ENCODE measurements at regions not wholly inside any gene's neighbourhood (a gene's known extent, or its start where the extent isn't known, plus 50 kb on each side); places are given as distances from the start of the nearest gene placed in this dataset.

- Mint-ChIP-seq H3K27ac (no peak overlapping the region), H3K4me1 (no peaks in the 10 kb centered on the region), H3K36me3 (no peaks in the 10 kb centered on the region), H3K27me3 (ENCODE audit: low read depth in 2 of 2) (peaks cover 0 to 9% of the 10 kb centered on the region in 2 donors), H3K4me3 (no peak overlapping the region), H3K9me3 (peaks cover 0 to 7% of the 10 kb centered on the region in 2 donors)
- Histone ChIP-seq H3K4me1 (ENCODE audit: control insufficient read depth, insufficient read depth, low read length) (no peaks in the 10 kb centered on the region), H3K36me3 (ENCODE audit: control insufficient read depth, insufficient read depth, low read length) (no peaks in the 10 kb centered on the region), H3K27me3 (ENCODE audit: control insufficient read depth, insufficient read depth, low read length) (no peaks in the 10 kb centered on the region), H3K27ac (ENCODE audit: low read length) (no peak overlapping the region), H3K4me3 (ENCODE audit: low read length) (no peak overlapping the region), H3K9me3 (ENCODE audit: control insufficient read depth, insufficient read depth, low read length) (no peaks in the 10 kb centered on the region)
- ATAC-seq = no peak
- intact Hi-C loops (cut with micrococcal nuclease) = no loop called here
- TF ChIP-seq CTCF (IDR thresholded peaks at IDR 0.05) = no peak
- DNase-seq = peak in 1 of 2 donors; percentile 7
- 90% methylated on average over 8 of the region's 8 CpGs for WGBS (ENCODE audit: insufficient coverage)
Measured at GRCh38 chr14:101022121-101022520, 118.6 kb upstream of the RTL1 start.

DNA sequence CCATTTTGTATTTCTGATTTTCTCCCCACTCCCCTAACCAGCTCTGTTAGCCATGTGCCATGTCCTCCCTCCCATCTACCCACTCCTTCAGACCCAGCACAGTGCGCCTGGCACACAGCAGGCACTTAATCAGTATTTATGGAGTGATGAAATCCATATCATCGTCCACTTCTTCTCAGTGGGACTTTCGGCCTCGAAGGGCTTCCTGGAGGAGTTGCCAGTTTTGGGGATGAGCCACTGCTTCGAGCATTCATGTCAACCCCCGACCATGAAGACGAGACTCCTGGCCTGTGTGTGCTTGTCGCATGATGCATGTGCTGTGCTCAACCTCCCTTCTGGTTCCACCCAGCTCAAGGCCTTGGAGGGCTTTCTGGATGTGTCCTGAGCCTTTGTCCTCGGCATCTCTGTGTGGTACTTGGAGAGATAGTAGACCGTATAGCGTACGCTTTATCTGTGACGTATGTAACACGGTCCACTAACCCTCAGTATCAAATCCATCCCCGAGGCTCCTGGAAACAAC lies 119.5 kb upstream of the RTL1 start:
- Mint-ChIP-seq H3K36me3 (no peaks in the 10 kb centered on the region), H3K27me3 (ENCODE audit: low read depth in 2 of 2) (peaks cover 0 to 8% of the 10 kb centered on the region in 2 donors), H3K4me3 (no peak overlapping the region), H3K27ac (no peak overlapping the region), H3K4me1 (no peaks in the 10 kb centered on the region), H3K9me3 (peaks cover 0 to 7% of the 10 kb centered on the region in 2 donors)
- Histone ChIP-seq H3K4me1 (ENCODE audit: control insufficient read depth, insufficient read depth, low read length) (no peaks in the 10 kb centered on the region), H3K27ac (ENCODE audit: low read length) (no peak overlapping the region), H3K36me3 (ENCODE audit: control insufficient read depth, insufficient read depth, low read length) (no peaks in the 10 kb centered on the region), H3K27me3 (ENCODE audit: control insufficient read depth, insufficient read depth, low read length) (no peaks in the 10 kb centered on the region), H3K4me3 (ENCODE audit: low read length) (no peak overlapping the region), H3K9me3 (ENCODE audit: control insufficient read depth, insufficient read depth, low read length) (no peaks in the 10 kb centered on the region)
- intact Hi-C loops (cut with micrococcal nuclease) = no loop called here
- WGBS (ENCODE audit: insufficient coverage) = 93% methylated on average over 15 of the region's 15 CpGs
- ATAC-seq (no peak), DNase-seq (peak in 1 of 2 donors; percentile 4)
- TF ChIP-seq CTCF (IDR thresholded peaks at IDR 0.05) = no peak

DNA sequence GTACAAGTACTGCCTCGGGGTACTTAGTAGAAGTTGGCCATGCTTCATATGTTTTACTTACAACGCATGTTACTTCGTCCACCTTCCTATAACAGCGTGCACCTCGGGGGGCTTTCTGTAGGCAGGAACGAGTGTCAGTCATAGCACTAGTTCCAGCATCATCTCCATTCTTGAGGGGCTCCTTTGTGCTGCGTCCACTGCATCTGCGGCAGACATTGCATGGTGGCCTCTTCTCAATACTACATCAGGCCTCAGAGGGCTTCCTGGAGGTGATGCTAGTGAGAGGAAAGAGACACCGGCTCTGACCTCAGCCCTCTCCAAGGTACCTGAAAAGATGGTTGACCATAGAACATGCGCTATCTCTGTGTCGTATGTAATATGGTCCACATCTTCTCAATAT lies 121.2 kb upstream of the RTL1 start:
- H3K27me3 Mint-ChIP-seq (ENCODE audit: low read depth in 2 of 2) = peaks cover 0 to 5% of the 10 kb centered on the region in 2 donors
- Histone ChIP-seq H3K27ac (ENCODE audit: low read length) (no peak overlapping the region), H3K9me3 (ENCODE audit: control insufficient read depth, insufficient read depth, low read length) (no peaks in the 10 kb centered on the region), H3K27me3 (ENCODE audit: control insufficient read depth, insufficient read depth, low read length) (no peaks in the 10 kb centered on the region), H3K4me3 (ENCODE audit: low read length) (no peak overlapping the region), H3K4me1 (ENCODE audit: control insufficient read depth, insufficient read depth, low read length) (no peaks in the 10 kb centered on the region), H3K36me3 (ENCODE audit: control insufficient read depth, insufficient read depth, low read length) (no peaks in the 10 kb centered on the region)
- no peaks in the 10 kb centered on the region for H3K36me3 Mint-ChIP-seq
- ATAC-seq (no peak), DNase-seq (no peak)
- H3K27ac Mint-ChIP-seq = no peak overlapping the region
- WGBS (ENCODE audit: insufficient coverage) = 93% methylated on average over 11 of the region's 11 CpGs
- no peaks in the 10 kb centered on the region for H3K4me1 Mint-ChIP-seq
- H3K4me3 Mint-ChIP-seq = no peak overlapping the region
- intact Hi-C loops (cut with micrococcal nuclease) = no loop called here
- TF ChIP-seq CTCF (IDR thresholded peaks at IDR 0.05) = no peak
- H3K9me3 Mint-ChIP-seq = peaks cover 0 to 7% of the 10 kb centered on the region in 2 donors

DNA sequence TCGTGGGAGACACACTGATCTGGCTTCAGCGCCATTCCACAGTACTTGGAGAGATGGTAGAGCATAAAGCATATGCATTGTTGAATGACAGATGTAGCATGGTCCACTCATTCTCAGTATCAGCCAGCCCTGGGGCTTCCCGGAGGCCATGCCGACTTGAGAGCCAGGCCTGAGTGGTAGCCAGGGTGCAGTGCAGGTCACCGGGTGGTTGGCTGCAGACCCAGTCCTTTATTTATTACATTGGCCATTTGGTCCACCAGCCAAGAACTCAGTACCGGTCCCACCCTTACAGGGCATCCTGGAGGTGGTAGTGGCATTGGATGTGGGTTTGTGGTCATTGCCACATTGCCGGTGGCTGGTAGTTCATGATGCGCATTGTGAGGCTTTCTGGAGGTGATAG lies 121.6 kb upstream of the RTL1 start:
- Histone ChIP-seq H3K27me3 (ENCODE audit: control insufficient read depth, insufficient read depth, low read length) (no peaks in the 10 kb centered on the region), H3K36me3 (ENCODE audit: control insufficient read depth, insufficient read depth, low read length) (no peaks in the 10 kb centered on the region), H3K9me3 (ENCODE audit: control insufficient read depth, insufficient read depth, low read length) (no peaks in the 10 kb centered on the region), H3K4me3 (ENCODE audit: low read length) (no peak overlapping the region), H3K27ac (ENCODE audit: low read length) (no peak overlapping the region), H3K4me1 (ENCODE audit: control insufficient read depth, insufficient read depth, low read length) (no peaks in the 10 kb centered on the region)
- Mint-ChIP-seq H3K27me3 (ENCODE audit: low read depth in 2 of 2) (peaks cover 0 to 3% of the 10 kb centered on the region in 2 donors), H3K9me3 (peaks cover 0 to 4% of the 10 kb centered on the region in 2 donors), H3K4me1 (no peaks in the 10 kb centered on the region), H3K27ac (no peak overlapping the region), H3K36me3 (no peaks in the 10 kb centered on the region), H3K4me3 (no peak overlapping the region)
- intact Hi-C loops (cut with micrococcal nuclease) = no loop called here
- no peak for ATAC-seq
- WGBS (ENCODE audit: insufficient coverage) = 83% methylated on average over 8 of the region's 8 CpGs
- TF ChIP-seq CTCF (IDR thresholded peaks at IDR 0.05) = no peak
- DNase-seq = no peak
